ENCODE measurements at regions not wholly inside any gene's neighbourhood (a gene's known extent, or its start where the extent isn't known, plus 50 kb on each side); places are given as distances from the start of the nearest gene placed in this dataset.
"Not testable (repeated sequence)": the region's sequence is repeated elsewhere in the genome, so short reads cannot be mapped to it uniquely, and the experiment has no call there.

GRCh38 chr2:242058116-242058680 lies 188.7 kb downstream of the RTP5 start:
- no peak for DNase-seq
- TF ChIP-seq, protein P1, sequence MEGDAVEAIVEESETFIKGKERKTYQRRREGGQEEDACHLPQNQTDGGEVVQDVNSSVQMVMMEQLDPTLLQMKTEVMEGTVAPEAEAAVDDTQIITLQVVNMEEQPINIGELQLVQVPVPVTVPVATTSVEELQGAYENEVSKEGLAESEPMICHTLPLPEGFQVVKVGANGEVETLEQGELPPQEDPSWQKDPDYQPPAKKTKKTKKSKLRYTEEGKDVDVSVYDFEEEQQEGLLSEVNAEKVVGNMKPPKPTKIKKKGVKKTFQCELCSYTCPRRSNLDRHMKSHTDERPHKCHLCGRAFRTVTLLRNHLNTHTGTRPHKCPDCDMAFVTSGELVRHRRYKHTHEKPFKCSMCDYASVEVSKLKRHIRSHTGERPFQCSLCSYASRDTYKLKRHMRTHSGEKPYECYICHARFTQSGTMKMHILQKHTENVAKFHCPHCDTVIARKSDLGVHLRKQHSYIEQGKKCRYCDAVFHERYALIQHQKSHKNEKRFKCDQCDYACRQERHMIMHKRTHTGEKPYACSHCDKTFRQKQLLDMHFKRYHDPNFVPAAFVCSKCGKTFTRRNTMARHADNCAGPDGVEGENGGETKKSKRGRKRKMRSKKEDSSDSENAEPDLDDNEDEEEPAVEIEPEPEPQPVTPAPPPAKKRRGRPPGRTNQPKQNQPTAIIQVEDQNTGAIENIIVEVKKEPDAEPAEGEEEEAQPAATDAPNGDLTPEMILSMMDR (IDR thresholded peaks at IDR 0.05; ENCODE audit: low read depth, low read length): no peak
- Histone ChIP-seq H3K27me3 (peaks cover 14% of the 10 kb centered on the region), H3K4me3 (ENCODE audit: low read depth, low read length) (no peak overlapping the region), H3K36me3 (no peaks in the 10 kb centered on the region), H3K4me1 (no peaks in the 10 kb centered on the region), H3K9me3 (no peaks in the 10 kb centered on the region; the same call in 1 of the 2 replicates)

- H3K27me3 ChIP-seq: peaks cover 14% of the 10 kb centered on the region
These were observed 190.0 kb downstream of the RTP5 start for GRCh38 chr2:242059566-242059965.

GRCh38 chr2:242060212-242060835 lies 190.8 kb downstream of the RTP5 start:
- DNase-seq: no peak
- TF ChIP-seq, protein P1 (IDR thresholded peaks at IDR 0.05; ENCODE audit: low read depth, low read length): no peak
- H3K4me1 ChIP-seq: peaks cover 7% of the 10 kb centered on the region; the same call in 1 of the 2 replicates
- no peak overlapping the region for H3K4me3 ChIP-seq (ENCODE audit: low read depth, low read length)
- H3K36me3 ChIP-seq: no peaks in the 10 kb centered on the region
- H3K27me3 ChIP-seq: peaks cover 14% of the 10 kb centered on the region
- H3K9me3 ChIP-seq: no peaks in the 10 kb centered on the region; the same call in 1 of the 2 replicates

More at GRCh38 chr2:242059566-242059965, 190.0 kb downstream of the RTP5 start:
- no peaks in the 10 kb centered on the region for H3K4me1 ChIP-seq
- no peak overlapping the region for H3K4me3 ChIP-seq (ENCODE audit: low read depth, low read length)
- DNase-seq: no peak
- TF ChIP-seq, protein P1 (IDR thresholded peaks at IDR 0.05; ENCODE audit: low read depth, low read length): no peak
- H3K36me3 ChIP-seq: no peaks in the 10 kb centered on the region
- H3K9me3 ChIP-seq: no peaks in the 10 kb centered on the region; the same call in 1 of the 2 replicates

DNA sequence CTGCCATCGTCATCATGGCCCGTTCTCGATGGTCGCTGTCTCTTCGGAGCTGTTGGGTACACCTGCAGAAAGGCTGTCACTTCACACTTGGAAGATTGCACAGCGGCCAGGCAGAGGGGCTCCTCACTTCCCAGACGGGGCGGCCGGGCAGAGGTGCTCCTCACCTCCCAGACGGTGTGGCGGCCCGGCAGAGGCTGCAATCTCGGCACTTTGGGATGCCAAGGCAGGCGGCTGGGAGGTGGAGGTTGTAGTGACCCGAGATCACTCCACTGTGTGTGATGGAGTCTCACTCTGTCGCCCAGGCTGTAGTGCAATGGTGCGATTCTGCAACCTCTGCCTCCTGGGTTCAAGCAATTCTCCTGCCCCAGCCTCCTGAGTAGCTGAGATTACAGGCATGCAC lies 192.4 kb downstream of the RTP5 start:
- not testable (repeated sequence) for H3K9me3 ChIP-seq; H3K4me3 ChIP-seq (ENCODE audit: low read depth, low read length); H3K36me3 ChIP-seq; DNase-seq; H3K4me1 ChIP-seq
- H3K27me3 ChIP-seq: peaks cover 14% of the 10 kb centered on the region

- Histone ChIP-seq H3K36me3 (no peaks in the 10 kb centered on the region), H3K9me3 (no peaks in the 10 kb centered on the region; the same call in 1 of the 2 replicates), H3K27me3 (peaks cover 10% of the 10 kb centered on the region), H3K4me3 (ENCODE audit: low read depth, low read length) (no peak overlapping the region), H3K4me1 (peaks cover 7% of the 10 kb centered on the region; the same call in 1 of the 2 replicates)
- TF ChIP-seq, protein P1 (IDR thresholded peaks at IDR 0.05; ENCODE audit: low read depth, low read length): no peak
- no peak for DNase-seq
These were observed 193.9 kb downstream of the RTP5 start for GRCh38 chr2:242063436-242063835.

GRCh38 chr2:242063850-242064249 lies 194.3 kb downstream of the RTP5 start:
- Histone ChIP-seq H3K4me3 (ENCODE audit: low read depth, low read length) (no peak overlapping the region), H3K36me3 (no peaks in the 10 kb centered on the region), H3K9me3 (no peaks in the 10 kb centered on the region; the same call in 1 of the 2 replicates), H3K4me1 (peaks cover 7% of the 10 kb centered on the region; the same call in 1 of the 2 replicates), H3K27me3 (peaks cover 8% of the 10 kb centered on the region; the same call in 1 of the 2 replicates)
- TF ChIP-seq, protein P1 (IDR thresholded peaks at IDR 0.05; ENCODE audit: low read depth, low read length): no peak
- DNase-seq: no peak

All from BE2C (cell line).